ENCODE measurements at regions not wholly inside any gene's neighbourhood (a gene's known extent, or its start where the extent isn't known, plus 50 kb on each side); places are given as distances from the start of the nearest gene placed in this dataset.

GRCh38 chr12:131356485-131357184, 354.3 kb upstream of the SFSWAP start:
- no peak for TF ChIP-seq CTCF (conservative IDR thresholded peaks at IDR 0.05; ENCODE audit: low read depth, low read length)
- TF ChIP-seq RFX5 (IDR thresholded peaks at IDR 0.05; ENCODE audit: low read depth, low read length), result no peak
- no peak for TF ChIP-seq RAD21 (IDR thresholded peaks at IDR 0.05; ENCODE audit: low read length)
- no peak for TF ChIP-seq MAFK (IDR thresholded peaks at IDR 0.05; ENCODE audit: low read depth, low read length)
- TF ChIP-seq FOS (IDR thresholded peaks at IDR 0.05; ENCODE audit: low read depth, low read length), result no peak
- no peak for TF ChIP-seq MXI1 (IDR thresholded peaks at IDR 0.05; ENCODE audit: borderline replicate concordance, low read depth, low read length)
- TF ChIP-seq USF2 (IDR thresholded peaks at IDR 0.05; ENCODE audit: low read depth, low read length), result no peak
- no peak for TF ChIP-seq POLR2A (IDR thresholded peaks at IDR 0.05; ENCODE audit: low read depth, low read length)
- TF ChIP-seq RCOR1 (IDR thresholded peaks at IDR 0.05; ENCODE audit: insufficient replicate concordance, low read length), result no peak

All from IMR-90 (cell line).